ENCODE measurements at regions not wholly inside any gene's neighbourhood (a gene's known extent, or its start where the extent isn't known, plus 50 kb on each side); places are given as distances from the start of the nearest gene placed in this dataset.
"Not testable (repeated sequence)": the region's sequence is repeated elsewhere in the genome, so short reads cannot be mapped to it uniquely, and the experiment has no call there.

DNA sequence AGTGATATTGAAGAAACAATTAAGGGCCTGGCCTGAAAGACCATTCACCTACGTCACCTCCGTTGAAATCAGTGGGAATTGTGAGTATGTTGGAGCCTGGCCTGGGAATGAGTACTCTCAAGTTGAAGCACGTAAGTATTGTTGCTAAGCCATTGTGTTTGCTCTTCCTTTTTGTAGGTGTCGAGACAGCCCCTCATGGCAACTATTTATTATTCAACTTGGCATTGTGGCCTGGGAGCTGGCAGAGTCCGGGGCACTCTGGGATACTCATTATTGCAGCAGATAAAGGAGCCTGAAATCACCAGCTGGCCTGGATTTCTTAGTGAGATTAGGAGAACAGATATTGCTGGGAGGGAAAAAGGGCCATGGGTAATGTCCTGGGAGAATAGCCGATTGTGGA, 147.4 kb downstream of the C12orf75 start:
- H3K27ac ChIP-seq (ENCODE audit: low read depth, low read length) = no peak overlapping the region
- H3K9me3 Mint-ChIP-seq = peaks cover 0 to 4% (median 0%) of the 10 kb centered on the region in 11 donors
- DNase-seq = no peak
- H3K27me3 ChIP-seq (ENCODE audit: control insufficient read depth in 2 of 2, insufficient read depth in 2 of 2, low read length in 2 of 2) = no peaks in the 10 kb centered on the region
- H3K27ac Mint-ChIP-seq = no peak overlapping the region
- ChIA-PET CTCF (no interaction called here), POLR2A (no interaction called here)
- no peaks in the 10 kb centered on the region for H3K9me3 ChIP-seq (ENCODE audit: control insufficient read depth in 2 of 3, low read length in 3 of 3)
- H3K4me3 Mint-ChIP-seq = no peak overlapping the region
- intact Hi-C loops (cut with micrococcal nuclease) = no loop called here
- ATAC-seq = no peak
- H3K4me1 ChIP-seq (ENCODE audit: control insufficient read depth in 2 of 2, insufficient read depth in 2 of 2, low read length in 2 of 2) = no peaks in the 10 kb centered on the region
- peaks cover 0 to 2% (median 0%) of the 10 kb centered on the region in 7 donors for H3K4me1 Mint-ChIP-seq
- no peak overlapping the region for H3K4me3 ChIP-seq (ENCODE audit: low read length)
- H3K36me3 ChIP-seq (ENCODE audit: control insufficient read depth in 2 of 3, insufficient read depth in 3 of 3, low read length in 3 of 3) = no peaks in the 10 kb centered on the region
- H3K36me3 Mint-ChIP-seq = no peaks in the 10 kb centered on the region
- peaks cover 7 to 22% (median 14%) of the 10 kb centered on the region in 5 donors for H3K27me3 Mint-ChIP-seq

DNA sequence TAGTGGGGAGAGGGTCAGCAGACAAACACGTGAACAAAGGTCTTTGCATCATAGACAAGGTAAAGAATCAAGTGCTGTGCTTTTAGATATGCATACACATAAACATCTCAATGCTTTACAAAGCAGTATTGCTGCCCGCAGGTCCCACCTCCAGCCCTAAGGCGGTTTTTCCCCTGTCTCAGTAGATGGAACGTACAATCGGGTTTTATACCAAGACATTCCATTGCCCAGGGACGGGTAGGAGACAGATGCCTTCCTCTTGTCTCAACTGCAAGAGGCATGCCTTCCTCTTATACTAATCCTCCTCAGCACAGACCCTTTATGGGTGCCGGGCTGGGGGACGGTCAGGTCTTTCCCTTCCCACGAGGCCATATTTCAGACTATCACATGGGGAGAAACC, 148.3 kb downstream of the C12orf75 start:
- H3K4me1 ChIP-seq (ENCODE audit: control insufficient read depth in 2 of 2, insufficient read depth in 2 of 2, low read length in 2 of 2); H3K36me3 Mint-ChIP-seq; POLR2A ChIA-PET; H3K4me1 Mint-ChIP-seq; H3K4me3 ChIP-seq (ENCODE audit: low read length); intact Hi-C loops (cut with micrococcal nuclease); ATAC-seq; CTCF ChIA-PET; H3K27ac Mint-ChIP-seq; H3K27me3 ChIP-seq (ENCODE audit: control insufficient read depth in 2 of 2, insufficient read depth in 2 of 2, low read length in 2 of 2); H3K9me3 Mint-ChIP-seq; H3K4me3 Mint-ChIP-seq; H3K9me3 ChIP-seq (ENCODE audit: control insufficient read depth in 2 of 3, low read length in 3 of 3); H3K27ac ChIP-seq (ENCODE audit: low read depth, low read length); H3K36me3 ChIP-seq (ENCODE audit: control insufficient read depth in 2 of 3, insufficient read depth in 3 of 3, low read length in 3 of 3); DNase-seq: not testable (repeated sequence)
- peaks cover 7 to 23% (median 16%) of the 10 kb centered on the region in 5 donors for H3K27me3 Mint-ChIP-seq

DNA sequence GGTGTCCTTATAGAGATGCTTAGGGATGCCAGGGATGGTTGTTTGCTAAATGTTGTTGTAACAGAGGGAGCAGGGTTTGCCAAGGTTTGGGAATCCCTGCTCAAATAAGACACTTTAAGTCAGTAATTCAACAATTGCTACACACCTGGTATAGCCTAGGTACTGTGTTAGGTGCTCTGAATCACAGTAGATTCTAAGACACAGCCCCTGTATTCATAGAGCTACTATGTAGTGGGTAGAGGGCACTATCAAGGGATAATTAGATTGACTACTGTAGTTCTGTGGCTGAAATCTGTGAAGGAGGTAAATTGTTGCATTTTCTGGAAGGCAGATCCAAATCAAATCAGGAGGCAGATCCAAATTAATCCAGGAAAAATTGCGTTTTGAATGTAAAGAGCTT, 149.2 kb downstream of the C12orf75 start:
- DNase-seq (no peak), ATAC-seq (no peak)
- Mint-ChIP-seq H3K9me3 (peaks cover 0 to 4% (median 0%) of the 10 kb centered on the region in 11 donors), H3K27ac (no peak overlapping the region), H3K27me3 (peaks cover under 1 to 15% (median 7%) of the 10 kb centered on the region in 5 donors), H3K4me3 (no peak overlapping the region), H3K4me1 (peaks cover 0 to 2% (median 0%) of the 10 kb centered on the region in 7 donors), H3K36me3 (no peaks in the 10 kb centered on the region)
- ChIA-PET CTCF (no interaction called here), POLR2A (no interaction called here)
- no peaks in the 10 kb centered on the region for H3K36me3 ChIP-seq (ENCODE audit: control insufficient read depth in 2 of 3, insufficient read depth in 3 of 3, low read length in 3 of 3)
- intact Hi-C loops (cut with micrococcal nuclease) = no loop called here
- no peaks in the 10 kb centered on the region for H3K9me3 ChIP-seq (ENCODE audit: control insufficient read depth in 2 of 3, low read length in 3 of 3)
- H3K27me3 ChIP-seq (ENCODE audit: control insufficient read depth in 2 of 2, insufficient read depth in 2 of 2, low read length in 2 of 2) = no peaks in the 10 kb centered on the region
- no peak overlapping the region for H3K4me3 ChIP-seq (ENCODE audit: low read length)
- no peak overlapping the region for H3K27ac ChIP-seq (ENCODE audit: low read depth, low read length)
- H3K4me1 ChIP-seq (ENCODE audit: control insufficient read depth in 2 of 2, insufficient read depth in 2 of 2, low read length in 2 of 2) = no peaks in the 10 kb centered on the region

DNA sequence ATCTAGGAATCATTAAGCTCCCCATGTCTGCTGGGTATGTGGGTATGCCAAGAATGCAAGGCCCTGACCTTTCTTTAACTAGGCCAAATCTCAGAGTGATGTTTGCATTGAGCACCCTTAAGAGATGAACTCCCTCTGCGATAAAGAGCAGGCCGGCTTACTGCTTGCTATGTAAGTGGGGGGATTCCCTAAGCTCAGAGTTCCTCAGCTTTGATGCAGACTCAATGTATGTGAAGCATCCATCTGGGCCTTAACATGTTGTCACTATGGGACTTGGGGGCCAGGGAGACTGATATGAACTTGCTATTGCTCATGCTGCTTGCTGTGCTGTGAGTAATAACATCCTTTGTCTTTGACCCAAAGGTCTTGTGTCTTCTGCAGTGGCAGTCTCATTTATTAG, 149.7 kb downstream of the C12orf75 start:
- ATAC-seq = no peak
- Mint-ChIP-seq H3K4me3 (no peak overlapping the region), H3K27ac (no peak overlapping the region)

DNA sequence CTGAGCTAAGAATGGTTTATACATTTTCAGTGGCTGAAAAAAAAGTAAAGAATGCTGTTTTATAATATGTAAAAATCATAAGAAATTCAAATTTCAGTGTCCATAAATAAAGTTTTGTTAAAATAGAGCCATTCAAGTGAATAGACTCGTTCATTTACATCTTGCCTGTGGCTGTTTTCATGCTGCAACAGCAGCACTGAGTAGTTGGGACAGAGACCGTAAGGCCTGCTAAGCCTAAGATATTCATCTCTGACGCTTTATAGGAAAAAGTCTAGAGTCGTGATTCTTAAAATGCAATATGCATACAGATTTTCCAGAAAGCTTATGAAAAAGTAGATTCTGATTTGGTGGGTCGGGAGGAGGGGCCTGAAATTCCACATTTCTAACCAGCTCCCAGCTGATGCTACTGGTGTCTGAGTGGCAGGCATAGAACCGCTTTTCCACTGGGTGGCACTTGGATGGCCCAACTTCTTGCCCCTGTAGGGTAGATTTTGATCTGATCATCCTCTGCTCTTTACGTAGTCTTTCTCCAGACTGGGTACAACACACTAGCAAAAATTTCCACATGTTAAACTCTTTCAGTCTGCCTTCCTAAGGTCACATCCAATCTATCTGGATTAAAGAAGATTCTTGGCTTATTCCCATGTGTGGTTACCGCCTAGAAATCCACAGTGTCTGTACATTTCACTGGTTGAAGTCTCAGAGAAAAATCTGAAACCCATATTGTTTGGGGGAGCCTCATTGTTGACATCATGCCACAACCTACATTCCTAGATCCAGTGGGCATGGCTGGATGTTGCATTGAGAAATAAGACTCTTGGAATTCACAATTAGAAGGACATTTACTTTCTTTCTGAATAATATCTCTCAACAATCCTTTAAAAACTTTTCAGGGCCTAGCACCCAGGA, 151.2 kb downstream of the C12orf75 start:
- H3K9me3 Mint-ChIP-seq = peaks cover 0 to 2% (median 0%) of the 10 kb centered on the region in 11 donors
- H3K4me1 ChIP-seq (ENCODE audit: control insufficient read depth in 2 of 2, insufficient read depth in 2 of 2, low read length in 2 of 2) = no peaks in the 10 kb centered on the region
- H3K4me3 ChIP-seq (ENCODE audit: low read length) = no peak overlapping the region
- intact Hi-C loops (cut with micrococcal nuclease) = no loop called here
- POLR2A ChIA-PET = no interaction called here
- H3K4me3 Mint-ChIP-seq = no peak overlapping the region
- no peaks in the 10 kb centered on the region for H3K27me3 ChIP-seq (ENCODE audit: control insufficient read depth in 2 of 2, insufficient read depth in 2 of 2, low read length in 2 of 2)
- H3K36me3 ChIP-seq (ENCODE audit: control insufficient read depth in 2 of 3, insufficient read depth in 3 of 3, low read length in 3 of 3) = no peaks in the 10 kb centered on the region
- H3K9me3 ChIP-seq (ENCODE audit: control insufficient read depth in 2 of 3, low read length in 3 of 3) = no peaks in the 10 kb centered on the region
- H3K27ac ChIP-seq (ENCODE audit: low read depth, low read length) = no peak overlapping the region
- peaks cover 0 to 14% (median 5%) of the 10 kb centered on the region in 5 donors for H3K27me3 Mint-ChIP-seq
- no peak overlapping the region for H3K27ac Mint-ChIP-seq
- CTCF ChIA-PET = no interaction called here
- ATAC-seq = no peak
- no peaks in the 10 kb centered on the region for H3K4me1 Mint-ChIP-seq
- no peaks in the 10 kb centered on the region for H3K36me3 Mint-ChIP-seq
- no peak for DNase-seq

More for the DNA sequence above, 149.7 kb downstream of the C12orf75 start:
- CTCF ChIA-PET = no interaction called here
- peaks cover 0 to 14% (median 5%) of the 10 kb centered on the region in 5 donors for H3K27me3 Mint-ChIP-seq
- H3K9me3 Mint-ChIP-seq = peaks cover 0 to 4% (median 0%) of the 10 kb centered on the region in 11 donors
- intact Hi-C loops (cut with micrococcal nuclease) = no loop called here
- H3K27me3 ChIP-seq (ENCODE audit: control insufficient read depth in 2 of 2, insufficient read depth in 2 of 2, low read length in 2 of 2) = no peaks in the 10 kb centered on the region
- DNase-seq = no peak
- no peaks in the 10 kb centered on the region for H3K4me1 ChIP-seq (ENCODE audit: control insufficient read depth in 2 of 2, insufficient read depth in 2 of 2, low read length in 2 of 2)
- no peaks in the 10 kb centered on the region for H3K36me3 ChIP-seq (ENCODE audit: control insufficient read depth in 2 of 3, insufficient read depth in 3 of 3, low read length in 3 of 3)
- POLR2A ChIA-PET = no interaction called here
- H3K9me3 ChIP-seq (ENCODE audit: control insufficient read depth in 2 of 3, low read length in 3 of 3) = no peaks in the 10 kb centered on the region
- H3K4me3 ChIP-seq (ENCODE audit: low read length) = no peak overlapping the region
- peaks cover 0 to 2% (median 0%) of the 10 kb centered on the region in 7 donors for H3K4me1 Mint-ChIP-seq
- H3K27ac ChIP-seq (ENCODE audit: low read depth, low read length) = no peak overlapping the region
- no peaks in the 10 kb centered on the region for H3K36me3 Mint-ChIP-seq

DNA sequence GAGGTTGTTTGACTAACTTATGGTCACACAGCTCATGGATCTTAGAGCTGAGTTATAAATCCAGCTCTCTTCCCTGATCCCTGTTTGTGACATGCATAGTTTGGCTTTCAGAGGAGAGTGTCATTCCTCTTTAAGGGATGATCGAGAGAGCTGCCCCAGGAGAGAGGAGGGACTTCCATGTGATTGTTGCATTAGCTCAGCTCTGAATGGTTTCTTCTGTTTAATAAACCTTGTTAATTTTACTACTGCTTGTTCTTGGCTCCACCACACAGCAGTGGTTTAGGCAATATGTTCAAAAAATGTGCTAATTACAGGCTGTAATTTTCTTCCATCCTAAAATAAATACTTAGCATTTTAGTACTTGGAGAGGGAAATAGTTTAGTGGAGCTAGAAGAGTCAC, 152.5 kb downstream of the C12orf75 start:
- H3K27ac Mint-ChIP-seq = no peak overlapping the region
- Histone ChIP-seq H3K4me3 (ENCODE audit: low read length) (no peak overlapping the region), H3K4me1 (ENCODE audit: control insufficient read depth in 2 of 2, insufficient read depth in 2 of 2, low read length in 2 of 2) (no peaks in the 10 kb centered on the region), H3K9me3 (ENCODE audit: control insufficient read depth in 2 of 3, low read length in 3 of 3) (no peaks in the 10 kb centered on the region), H3K27ac (ENCODE audit: low read depth, low read length) (no peak overlapping the region), H3K36me3 (ENCODE audit: control insufficient read depth in 2 of 3, insufficient read depth in 3 of 3, low read length in 3 of 3) (no peaks in the 10 kb centered on the region), H3K27me3 (ENCODE audit: control insufficient read depth in 2 of 2, insufficient read depth in 2 of 2, low read length in 2 of 2) (no peaks in the 10 kb centered on the region)
- no peak overlapping the region for H3K4me3 Mint-ChIP-seq
- DNase-seq (no peak), ATAC-seq (no peak)
- no peaks in the 10 kb centered on the region for H3K36me3 Mint-ChIP-seq
- intact Hi-C loops (cut with micrococcal nuclease) = no loop called here
- H3K4me1 Mint-ChIP-seq = no peaks in the 10 kb centered on the region
- H3K9me3 Mint-ChIP-seq = peaks cover 0 to 2% (median 0%) of the 10 kb centered on the region in 11 donors
- POLR2A ChIA-PET = no interaction called here
- peaks cover 0 to 13% (median 2%) of the 10 kb centered on the region in 5 donors for H3K27me3 Mint-ChIP-seq
- CTCF ChIA-PET = no interaction called here

DNA sequence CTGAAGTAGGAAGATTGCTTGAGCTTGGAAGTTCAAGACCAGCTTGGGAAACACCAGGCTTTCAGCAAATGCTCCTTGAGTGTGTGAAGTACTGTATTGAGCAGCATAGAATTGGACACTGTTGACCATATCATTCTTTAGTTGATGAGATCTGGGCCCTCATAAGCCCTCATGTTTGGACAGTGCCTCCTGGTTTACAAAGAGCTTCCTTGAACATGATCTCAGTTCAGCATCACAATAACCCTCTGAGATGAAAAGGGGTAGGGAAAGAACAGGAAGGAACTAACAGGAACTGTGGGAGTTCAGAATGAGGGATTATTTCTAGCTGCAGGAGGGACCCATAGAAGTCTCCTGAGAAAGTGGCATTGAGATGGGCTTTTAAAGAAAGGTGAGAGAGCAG, 153.2 kb downstream of the C12orf75 start:
- no peak overlapping the region for H3K4me3 ChIP-seq (ENCODE audit: low read length)
- ATAC-seq (no peak), DNase-seq (no peak)
- no peak overlapping the region for H3K4me3 Mint-ChIP-seq
- H3K27me3 ChIP-seq (ENCODE audit: control insufficient read depth in 2 of 2, insufficient read depth in 2 of 2, low read length in 2 of 2) = no peaks in the 10 kb centered on the region
- intact Hi-C loops (cut with micrococcal nuclease) = no loop called here
- no peaks in the 10 kb centered on the region for H3K4me1 Mint-ChIP-seq
- H3K27me3 Mint-ChIP-seq = peaks cover 0 to 9% (median 0%) of the 10 kb centered on the region in 5 donors
- no peaks in the 10 kb centered on the region for H3K36me3 ChIP-seq (ENCODE audit: control insufficient read depth in 2 of 3, insufficient read depth in 3 of 3, low read length in 3 of 3)
- no peaks in the 10 kb centered on the region for H3K36me3 Mint-ChIP-seq
- peaks cover 0 to 2% (median 0%) of the 10 kb centered on the region in 11 donors for H3K9me3 Mint-ChIP-seq
- no peak overlapping the region for H3K27ac Mint-ChIP-seq
- POLR2A ChIA-PET = no interaction called here
- no peaks in the 10 kb centered on the region for H3K9me3 ChIP-seq (ENCODE audit: control insufficient read depth in 2 of 3, low read length in 3 of 3)
- no peaks in the 10 kb centered on the region for H3K4me1 ChIP-seq (ENCODE audit: control insufficient read depth in 2 of 2, insufficient read depth in 2 of 2, low read length in 2 of 2)
- CTCF ChIA-PET = no interaction called here
- H3K27ac ChIP-seq (ENCODE audit: low read depth, low read length) = no peak overlapping the region

Measured in naive thymus-derived CD4-positive, alpha-beta T cell (primary cell).